K562 (cell line): ENCODE measurements at regions not wholly inside any gene's neighbourhood (a gene's known extent, or its start where the extent isn't known, plus 50 kb on each side); places are given as distances from the start of the nearest gene placed in this dataset.

ENCODE experiments used
- ATAC-seq: fragments of 200-7000 bp; cut with Tn5 transposase; 3 replicates; pipeline ENCODE4 v1.9.1; 2020; ENCODE audit warnings: moderate library complexity
- BruUV-seq: library from RNA; stranded (reverse); fragments of 400-500 nt; replicated peaks from 2 replicates; lab custom pipeline; 2021; lab: Mats Ljungman, UMichigan
- CTCF ChIA-PET: fragments of 300-600 bp; formaldehyde crosslinking; extraction: SDS; loops from one replicate; lab custom pipeline; 2021; ENCODE audit warnings: low intra/inter-chr PET ratio; lab: Yijun Ruan, JAX
- POLR2A ChIA-PET: fragments of 300-600, 350-650 bp; sonication (Branson Sonifier 250); formaldehyde crosslinking; extraction: SDS; loops from one replicate; lab custom pipeline; 2021; ENCODE audit warnings: antibody characterized with exemption, inconsistent platforms; lab: Yijun Ruan, JAX
- DNase-seq, 4 experiments: peaks; one replicate each; pipeline versions ENCODE4 v3.0.0 to v3.0.0-alpha.2; 2011 to 2018; ENCODE audit warnings: low spot score in 3 of 4, mixed read lengths in 3 of 4; ENCODE audit errors: extremely low read depth in 1 of 4
- FAIRE-seq: peaks from 2 replicates; lab custom pipeline; 2011; peaks lifted over from hg19 to GRCh38; lab: Jason Lieb, UNC
- H2AFZ ChIP-seq: 2 replicates; pipeline ENCODE4 v1.6.0; 2011; ENCODE audit warnings: low read depth, low read length, control low read depth, inconsistent platforms
- H3K27ac ChIP-seq: fragments of 200-600 bp; 3 replicates; pipeline ENCODE4 v1.8.0; 2011; ENCODE audit warnings: low read depth, mild to moderate bottlenecking, control low read depth, inconsistent platforms, low read length, moderate library complexity, mixed read lengths; ENCODE audit errors: extremely low read depth
- H3K27me3 ChIP-seq, 2 experiments: fragments of 300-600 bp in 1 of 2; 2 replicates in 1 of 2; 3 replicates in 1 of 2; pipeline versions ENCODE4 v1.6.0 to v1.8.0; 2011; ENCODE audit warnings: inconsistent platforms in 2 of 2, low read length in 2 of 2, mild to moderate bottlenecking in 1 of 2, mixed read lengths in 1 of 2, moderate library complexity in 1 of 2; ENCODE audit not compliant: control insufficient read depth in 2 of 2, insufficient read depth in 2 of 2
- H3K36me3 ChIP-seq: fragments of 300-600 bp; 3 replicates; pipeline ENCODE4 v1.8.0; 2011; ENCODE audit warnings: mild to moderate bottlenecking, low read length, inconsistent platforms; ENCODE audit not compliant: control insufficient read depth, insufficient read depth
- H3K4me1 ChIP-seq, 2 experiments: fragments of 200-600 bp in 1 of 2; replicated peaks in 1 of 2; 2 replicates in 1 of 2; 3 replicates in 1 of 2; pipeline versions ENCODE4 v1.5.1 to v1.8.0; 2011; ENCODE audit warnings: inconsistent platforms in 2 of 2, low read length in 2 of 2, mild to moderate bottlenecking in 1 of 2, mixed read lengths in 1 of 2, moderate library complexity in 1 of 2; ENCODE audit not compliant: control insufficient read depth in 2 of 2, insufficient read depth in 2 of 2
- H3K4me2 ChIP-seq: 2 replicates; pipeline ENCODE4 v1.6.1; 2011; ENCODE audit warnings: low read length, control low read depth, inconsistent platforms, mixed read lengths; ENCODE audit not compliant: insufficient read depth
- H3K4me3 ChIP-seq: fragments of 200-600 bp; sonication (generic), shearing (Covaris generic); 2 replicates; pipeline ENCODE4 v1.5.1; 2016; ENCODE audit warnings: control low read depth, inconsistent platforms
- H3K79me2 ChIP-seq: fragments of 200-600 bp; 3 replicates; pipeline ENCODE4 v1.8.0; 2011; ENCODE audit warnings: low read length, inconsistent platforms; ENCODE audit not compliant: control insufficient read depth, insufficient read depth
- H3K9ac ChIP-seq, 2 experiments: 2 replicates each; pipeline versions ENCODE4 v1.6.0 to v1.6.1; 2011; ENCODE audit warnings: low read depth in 2 of 2, low read length in 2 of 2, control low read depth in 1 of 2, inconsistent platforms in 1 of 2, mild to moderate bottlenecking in 1 of 2, mixed read lengths in 1 of 2; ENCODE audit not compliant: insufficient read depth in 1 of 2
- H3K9me1 ChIP-seq: one replicate; pipeline ENCODE4 v1.6.0; 2011; ENCODE audit warnings: inconsistent platforms, mild to moderate bottlenecking, low read length, moderate library complexity; ENCODE audit not compliant: control insufficient read depth, insufficient read depth
- H3K9me3 ChIP-seq: replicated peaks from 2 replicates; pipeline ENCODE4 v1.5.1; 2011; ENCODE audit warnings: low read depth, low read length, inconsistent platforms; ENCODE audit not compliant: control insufficient read depth, insufficient read depth
- H4K20me1 ChIP-seq: replicated peaks from 2 replicates; pipeline ENCODE4 v1.6.1; 2011; ENCODE audit warnings: low read length, inconsistent platforms, mixed read lengths; ENCODE audit not compliant: control insufficient read depth, insufficient read depth
- KLF1 ChIP-seq: fragments of 450-650 bp; IDR thresholded peaks from 2 replicates; pipeline ENCODE4 v1.6.1; 2016; ENCODE audit warnings: missing genetic modification characterization, missing compliant biosample characterization
- THAP7 ChIP-seq: fragments of 250-450 bp; sonication (Bioruptor Pico); IDR thresholded peaks from 2 replicates; pipeline ENCODE4 v1.5.0; 2021
- TSC22D4 ChIP-seq: fragments of 450-650 bp; IDR thresholded peaks from 2 replicates; pipeline ENCODE4 v1.6.1; 2016; ENCODE audit warnings: missing genetic modification characterization, missing biosample characterization, control low read depth
- ZNF274 ChIP-seq: IDR thresholded peaks from 2 replicates; pipeline ENCODE4 v1.6.1; 2011; ENCODE audit warnings: low read depth, mild to moderate bottlenecking, low read length, moderate library complexity, borderline replicate concordance
- ZNF347 ChIP-seq: fragments of 450-650 bp; formaldehyde crosslinking; IDR thresholded peaks from 2 replicates; pipeline ENCODE4 v1.4.0; 2020; ENCODE audit warnings: low read depth, mild to moderate bottlenecking, moderate library complexity
- WGBS: fragments of 100-300 bp; shearing (Covaris generic); methylation state at CpG from one replicate; pipeline ENCODE4 v1.1.6; 2016; ENCODE audit warnings: low coverage, mixed read lengths; ENCODE audit not compliant: insufficient coverage; ENCODE audit errors: missing lambda C conversion rate; 5-methylcytosine and 5-hydroxymethylcytosine counted together
- in situ Hi-C: fragments of 300-500 bp; cut with MboI; formaldehyde crosslinking; loops from 4 replicates; pipeline ENCODE4 v1.15.0; 2018; ENCODE audit warnings: inconsistent platforms, mixed read lengths
- intact Hi-C: fragments of 100-400 bp; cut with micrococcal nuclease; formaldehyde crosslinking; loops from 2 replicates; pipeline ENCODE4 v1.14.2; 2022

DNA sequence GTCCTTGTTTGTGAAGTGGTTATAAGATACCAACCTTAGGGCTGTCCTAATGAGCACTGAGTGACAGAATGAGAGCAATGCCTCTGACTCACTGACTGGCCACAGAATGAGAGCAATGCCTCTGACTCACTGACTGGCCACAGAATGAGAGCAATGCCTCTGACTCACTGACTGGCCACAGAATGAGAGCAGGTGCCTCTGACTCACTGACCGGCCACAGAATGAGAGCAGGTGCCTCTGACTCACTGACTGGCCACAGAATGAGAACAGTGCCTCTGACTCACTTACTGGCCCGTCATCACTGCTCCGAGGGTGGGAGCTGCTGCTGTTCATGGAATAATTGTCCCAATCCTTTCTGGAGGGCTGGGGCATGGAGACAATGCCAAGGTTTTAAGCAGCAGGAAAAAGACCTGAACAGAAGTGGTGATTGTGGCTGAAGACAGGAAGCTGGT lies 265.2 kb upstream of the PPP2R2D start (continued):
- TF ChIP-seq KLF1 (tag) (no peak), THAP7 (CRISPR knock-in tag) (no peak)
- TF ChIP-seq, all 486 proteins: peak for 4

DNA sequence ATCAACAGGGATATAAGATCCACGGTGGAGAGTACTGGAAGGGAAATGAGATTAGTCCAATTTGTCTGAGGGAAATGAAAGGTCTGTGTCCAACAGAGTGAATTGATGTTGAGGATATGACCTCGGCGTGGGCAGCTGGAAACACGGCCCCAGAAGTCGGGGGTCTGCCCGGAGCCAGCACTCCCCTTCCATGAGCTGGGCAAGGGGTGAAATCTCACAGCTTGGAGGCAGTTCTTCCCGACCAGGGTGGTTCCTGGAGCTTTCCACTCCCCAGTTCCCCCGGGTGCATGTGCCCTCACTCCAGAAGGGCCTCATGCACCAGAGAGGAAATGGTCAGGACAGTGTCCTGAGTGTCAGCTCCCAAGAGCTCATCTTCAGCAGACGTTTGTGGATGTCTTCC lies 264.7 kb upstream of the PPP2R2D start:
- TF ChIP-seq TSC22D4 (tag), result no peak
- no peak for TF ChIP-seq ZNF274
- no peak for TF ChIP-seq ZNF347 (CRISPR knock-in tag)
- Histone ChIP-seq H4K20me1 (no peaks in the 10 kb centered on the region), H3K9me3 (no peaks in the 10 kb centered on the region), H3K9me1 (no peaks in the 10 kb centered on the region), H3K27me3 (no peaks in the 10 kb centered on the region; a peak in 2 of 5 replicates), H3K4me3 (no peak overlapping the region), H3K9ac (no peak overlapping the region), H3K36me3 (no peaks in the 10 kb centered on the region), H3K4me2 (no peak overlapping the region), H3K27ac (no peak overlapping the region), H3K4me1 (no peaks in the 10 kb centered on the region), H3K79me2 (no peaks in the 10 kb centered on the region), H2AFZ (no peak overlapping the region)
- ATAC-seq (no peak), DNase-seq (no peak), FAIRE-seq (no peak)
- in situ Hi-C loops (no loop called here), intact Hi-C loops (no loop called here)
- BruUV-seq, result no TSS peak
- POLR2A ChIA-PET, result interaction anchor here (1.2 kb wide), 1 partner anchor 11 kb away, joined by 3 read pairs; no protein-coding TSS in a partner anchor
- WGBS, result 0% methylated on average over 9 of the region's 9 CpGs
- CTCF ChIA-PET, result no interaction called here
